NT2/D1 (cell line): ENCODE measurements at regions not wholly inside any gene's neighbourhood (a gene's known extent, or its start where the extent isn't known, plus 50 kb on each side); places are given as distances from the start of the nearest gene placed in this dataset.
"Not testable (repeated sequence)": the region's sequence is repeated elsewhere in the genome, so short reads cannot be mapped to it uniquely, and the experiment has no call there.

Source experiments
- SUZ12 ChIP-seq: IDR thresholded peaks from 2 replicates; pipeline ENCODE4 v1.6.1; 2011; ENCODE audit not compliant: insufficient read length, insufficient read depth; ENCODE audit errors: extremely low read depth
- YY1 ChIP-seq: IDR thresholded peaks from 2 replicates; pipeline ENCODE4 v1.6.1; 2011; ENCODE audit not compliant: insufficient read length, insufficient read depth
- ZNF274 ChIP-seq: IDR thresholded peaks from 2 replicates; pipeline ENCODE4 v1.6.1; 2011; ENCODE audit warnings: mild to moderate bottlenecking, low read depth, low read length

DNA sequence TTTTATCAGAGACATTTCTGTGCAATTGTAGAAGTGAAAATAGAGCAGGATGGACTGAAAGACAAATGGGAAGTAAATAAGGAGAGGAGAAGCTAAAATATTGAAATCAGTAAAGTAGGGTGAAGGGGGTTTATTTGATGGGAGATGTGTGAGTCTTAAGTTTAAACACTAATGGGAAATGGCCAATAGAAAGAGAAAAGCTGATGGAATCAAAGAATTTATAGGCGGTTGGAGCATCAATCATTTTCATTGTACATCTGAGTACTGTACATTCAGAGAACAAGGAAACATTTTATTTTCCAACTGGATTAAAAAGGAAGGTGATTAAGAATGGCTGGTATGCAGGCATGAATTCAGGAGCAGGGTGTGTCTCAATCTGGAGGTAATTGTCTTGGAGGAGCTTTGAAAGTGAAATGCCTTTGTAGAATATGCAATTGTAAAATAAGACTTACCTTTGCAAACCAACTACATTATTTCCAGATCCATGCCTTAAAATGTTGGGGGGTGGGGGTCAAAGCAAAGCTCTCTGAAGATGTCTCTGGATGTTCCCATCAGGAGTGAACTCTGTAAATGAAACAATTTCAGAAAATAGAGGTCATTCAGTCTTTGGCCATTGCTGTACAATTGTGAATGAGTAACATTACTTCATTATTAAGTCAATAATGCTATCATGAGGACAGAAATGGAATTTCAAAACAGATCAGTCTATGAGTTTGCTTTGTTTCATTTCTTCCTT lies 227.4 kb downstream of the SPATA31A1 start:
- not testable (repeated sequence) for TF ChIP-seq YY1, SUZ12, ZNF274
